ENCODE measurements at regions not wholly inside any gene's neighbourhood (a gene's known extent, or its start where the extent isn't known, plus 50 kb on each side); places are given as distances from the start of the nearest gene placed in this dataset.

DNA sequence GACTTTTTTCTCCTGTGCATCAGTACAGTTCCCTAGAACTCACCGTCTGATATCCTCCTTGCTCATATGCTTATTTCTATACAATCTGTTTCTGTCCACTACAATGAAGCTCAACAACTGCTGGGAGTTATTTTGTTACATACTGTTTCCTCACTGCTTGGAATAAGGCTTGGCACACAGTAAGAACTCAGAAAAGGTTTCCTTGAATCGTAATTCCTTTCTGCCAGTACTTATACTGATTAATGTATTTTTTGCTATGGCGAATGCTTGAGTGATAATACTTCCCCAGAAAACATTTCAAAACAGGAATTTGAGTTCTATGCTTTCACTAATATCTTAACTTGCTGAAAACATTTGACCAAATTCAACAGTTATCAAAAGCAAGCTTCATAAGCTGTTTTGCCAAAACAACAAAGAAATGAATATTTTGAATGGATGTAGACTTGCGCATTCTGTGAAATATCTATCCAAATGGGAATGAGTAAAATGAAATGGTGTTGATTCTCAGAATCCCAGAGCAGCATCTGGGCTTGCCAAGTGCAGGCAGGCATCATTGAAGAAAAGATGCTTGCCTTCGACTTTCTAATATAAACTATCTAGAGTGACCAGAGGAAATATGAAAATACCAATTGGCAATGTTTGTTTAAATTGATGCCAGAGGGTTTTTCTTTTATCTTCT lies 286.3 kb downstream of the RAP2B start:
- H3K4me3 ChIP-seq (ENCODE audit: low read depth in 1 of 3, low read length in 3 of 3), result no peak overlapping the region
- H3K27ac ChIP-seq (ENCODE audit: low read depth in 1 of 3, low read length in 2 of 3), result no peak overlapping the region
- no peaks in the 10 kb centered on the region for H3K36me3 ChIP-seq (ENCODE audit: control insufficient read depth in 3 of 3, insufficient read depth in 2 of 3, low read depth in 1 of 3, low read length in 3 of 3)
- H3K9me3 ChIP-seq (ENCODE audit: control insufficient read depth in 2 of 2, insufficient read depth in 1 of 2, low read depth in 1 of 2, low read length in 1 of 2), result peaks cover 0 to 2% of the 10 kb centered on the region in 2 donors
- no peaks in the 10 kb centered on the region for H3K27me3 ChIP-seq (ENCODE audit: control insufficient read depth in 3 of 3, insufficient read depth in 3 of 3, low read length in 3 of 3)
- no peak for FAIRE-seq
- no peak for DNase-seq
- no peaks in the 10 kb centered on the region for H3K4me1 ChIP-seq (ENCODE audit: control insufficient read depth in 3 of 3, insufficient read depth in 2 of 3, low read depth in 1 of 3, low read length in 2 of 3)
- WGBS, 3 donors, result 70 to 76% (median 70%) methylated on average over 5 of the region's 5 CpGs

- Histone ChIP-seq H3K9me3 (ENCODE audit: control insufficient read depth in 2 of 2, insufficient read depth in 1 of 2, low read depth in 1 of 2, low read length in 1 of 2) (no peaks in the 10 kb centered on the region), H3K27me3 (ENCODE audit: control insufficient read depth in 3 of 3, insufficient read depth in 3 of 3, low read length in 3 of 3) (no peaks in the 10 kb centered on the region), H3K36me3 (ENCODE audit: control insufficient read depth in 3 of 3, insufficient read depth in 2 of 3, low read depth in 1 of 3, low read length in 3 of 3) (no peaks in the 10 kb centered on the region), H3K27ac (ENCODE audit: low read depth in 1 of 3, low read length in 2 of 3) (no peak overlapping the region), H3K4me3 (ENCODE audit: low read depth in 1 of 3, low read length in 3 of 3) (no peak overlapping the region), H3K4me1 (ENCODE audit: control insufficient read depth in 3 of 3, insufficient read depth in 2 of 3, low read depth in 1 of 3, low read length in 2 of 3) (no peaks in the 10 kb centered on the region)
- DNase-seq, result no peak
- 68 to 82% (median 74%) methylated on average over 2 of the region's 2 CpGs for WGBS, 3 donors
- FAIRE-seq, result no peak
Observed at GRCh38 chr3:153456833-153457545, 295.0 kb downstream of the RAP2B start.

DNA sequence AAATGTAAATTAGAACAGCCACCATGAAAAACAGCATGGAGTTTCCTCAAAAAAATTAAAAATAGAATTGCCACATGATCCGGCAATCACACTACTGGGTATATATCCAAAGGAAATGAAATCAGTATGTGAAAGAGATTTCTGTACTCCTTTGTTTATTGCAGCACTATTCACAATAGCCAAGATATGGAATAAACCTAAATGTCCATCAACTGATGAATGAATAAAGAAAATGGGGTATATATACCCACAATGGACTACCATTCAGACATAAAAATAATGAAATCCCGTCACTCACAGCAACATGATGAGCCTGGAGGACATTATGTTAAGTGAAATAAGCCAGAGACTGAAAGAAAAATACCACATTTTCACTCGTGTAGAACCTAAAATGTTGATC lies 296.9 kb downstream of the RAP2B start:
- DNase-seq (no peak), FAIRE-seq (no peak)
- 63 to 65% (median 64%) methylated on average over 3 of the region's 3 CpGs for WGBS, 3 donors
- Histone ChIP-seq H3K9me3 (ENCODE audit: control insufficient read depth in 2 of 2, insufficient read depth in 1 of 2, low read depth in 1 of 2, low read length in 1 of 2) (no peaks in the 10 kb centered on the region), H3K4me1 (ENCODE audit: control insufficient read depth in 3 of 3, insufficient read depth in 2 of 3, low read depth in 1 of 3, low read length in 2 of 3) (no peaks in the 10 kb centered on the region), H3K27me3 (ENCODE audit: control insufficient read depth in 3 of 3, insufficient read depth in 3 of 3, low read length in 3 of 3) (no peaks in the 10 kb centered on the region), H3K36me3 (ENCODE audit: control insufficient read depth in 3 of 3, insufficient read depth in 2 of 3, low read depth in 1 of 3, low read length in 3 of 3) (no peaks in the 10 kb centered on the region), H3K4me3 (ENCODE audit: low read depth in 1 of 3, low read length in 3 of 3) (no peak overlapping the region), H3K27ac (ENCODE audit: low read depth in 1 of 3, low read length in 2 of 3) (no peak overlapping the region)

- H3K4me1 ChIP-seq (ENCODE audit: control insufficient read depth in 3 of 3, insufficient read depth in 2 of 3, low read depth in 1 of 3, low read length in 2 of 3), result no peaks in the 10 kb centered on the region
- DNase-seq (no peak), FAIRE-seq (no peak)
- 58 to 75% (median 70%) methylated on average over 1 of the region's 1 CpG for WGBS, 3 donors
- H3K27ac ChIP-seq (ENCODE audit: low read depth in 1 of 3, low read length in 2 of 3), result no peak overlapping the region
- H3K36me3 ChIP-seq (ENCODE audit: control insufficient read depth in 3 of 3, insufficient read depth in 2 of 3, low read depth in 1 of 3, low read length in 3 of 3), result no peaks in the 10 kb centered on the region
- H3K9me3 ChIP-seq (ENCODE audit: control insufficient read depth in 2 of 2, insufficient read depth in 1 of 2, low read depth in 1 of 2, low read length in 1 of 2), result no peaks in the 10 kb centered on the region
- H3K4me3 ChIP-seq (ENCODE audit: low read depth in 1 of 3, low read length in 3 of 3), result no peak overlapping the region
- H3K27me3 ChIP-seq (ENCODE audit: control insufficient read depth in 3 of 3, insufficient read depth in 3 of 3, low read length in 3 of 3), result no peaks in the 10 kb centered on the region
Observed at GRCh38 chr3:153462545-153462944, 300.5 kb downstream of the RAP2B start.

DNA sequence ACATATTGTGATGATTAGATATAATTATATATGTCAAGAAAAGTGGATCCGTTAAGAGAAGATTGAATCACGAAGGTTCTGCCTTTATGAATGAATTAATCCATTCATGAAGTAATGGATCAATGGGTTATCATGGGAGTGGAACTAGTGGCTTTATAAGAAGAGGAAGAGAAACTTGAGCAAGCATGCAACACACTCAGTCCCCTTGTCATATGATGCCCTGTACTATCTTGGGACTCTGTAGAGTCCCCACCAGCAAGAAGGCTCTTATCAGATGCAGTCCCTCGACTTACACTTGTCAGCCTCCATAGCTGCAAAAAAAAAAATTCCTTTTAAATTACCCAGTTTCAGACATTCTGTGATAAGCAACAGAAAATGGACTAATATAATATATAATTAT lies 301.9 kb downstream of the RAP2B start:
- H3K9me3 ChIP-seq (ENCODE audit: control insufficient read depth in 2 of 2, insufficient read depth in 1 of 2, low read depth in 1 of 2, low read length in 1 of 2), result no peaks in the 10 kb centered on the region
- H3K36me3 ChIP-seq (ENCODE audit: control insufficient read depth in 3 of 3, insufficient read depth in 2 of 3, low read depth in 1 of 3, low read length in 3 of 3), result no peaks in the 10 kb centered on the region
- DNase-seq (no peak), FAIRE-seq (no peak)
- no peaks in the 10 kb centered on the region for H3K27me3 ChIP-seq (ENCODE audit: control insufficient read depth in 3 of 3, insufficient read depth in 3 of 3, low read length in 3 of 3)
- H3K4me1 ChIP-seq (ENCODE audit: control insufficient read depth in 3 of 3, insufficient read depth in 2 of 3, low read depth in 1 of 3, low read length in 2 of 3), result no peaks in the 10 kb centered on the region
- H3K27ac ChIP-seq (ENCODE audit: low read depth in 1 of 3, low read length in 2 of 3), result no peak overlapping the region
- H3K4me3 ChIP-seq (ENCODE audit: low read depth in 1 of 3, low read length in 3 of 3), result no peak overlapping the region
- WGBS, 3 donors, result 68 to 75% (median 74%) methylated on average over 3 of the region's 3 CpGs

- Histone ChIP-seq H3K27ac (ENCODE audit: low read depth in 1 of 3, low read length in 2 of 3) (no peak overlapping the region), H3K27me3 (ENCODE audit: control insufficient read depth in 3 of 3, insufficient read depth in 3 of 3, low read length in 3 of 3) (no peaks in the 10 kb centered on the region), H3K36me3 (ENCODE audit: control insufficient read depth in 3 of 3, insufficient read depth in 2 of 3, low read depth in 1 of 3, low read length in 3 of 3) (no peaks in the 10 kb centered on the region), H3K9me3 (ENCODE audit: control insufficient read depth in 2 of 2, insufficient read depth in 1 of 2, low read depth in 1 of 2, low read length in 1 of 2) (peaks cover 0 to 3% of the 10 kb centered on the region in 2 donors), H3K4me1 (ENCODE audit: control insufficient read depth in 3 of 3, insufficient read depth in 2 of 3, low read depth in 1 of 3, low read length in 2 of 3) (no peaks in the 10 kb centered on the region), H3K4me3 (ENCODE audit: low read depth in 1 of 3, low read length in 3 of 3) (no peak overlapping the region)
- WGBS, 3 donors, result 91 to 98% (median 95%) methylated on average over 1 of the region's 1 CpG
- DNase-seq, result no peak
- no peak for FAIRE-seq
Observed at GRCh38 chr3:153469162-153469561, 307.1 kb downstream of the RAP2B start.

GRCh38 chr3:153484842-153485241 lies 322.8 kb downstream of the RAP2B start:
- no peaks in the 10 kb centered on the region for H3K36me3 ChIP-seq (ENCODE audit: control insufficient read depth in 3 of 3, insufficient read depth in 2 of 3, low read depth in 1 of 3, low read length in 3 of 3)
- no peak overlapping the region for H3K27ac ChIP-seq (ENCODE audit: low read depth in 1 of 3, low read length in 2 of 3)
- DNase-seq (no peak), FAIRE-seq (no peak)
- H3K9me3 ChIP-seq (ENCODE audit: control insufficient read depth in 2 of 2, insufficient read depth in 1 of 2, low read depth in 1 of 2, low read length in 1 of 2), result no peaks in the 10 kb centered on the region
- H3K4me1 ChIP-seq (ENCODE audit: control insufficient read depth in 3 of 3, insufficient read depth in 2 of 3, low read depth in 1 of 3, low read length in 2 of 3), result no peaks in the 10 kb centered on the region
- no peak overlapping the region for H3K4me3 ChIP-seq (ENCODE audit: low read depth in 1 of 3, low read length in 3 of 3)
- WGBS, 3 donors, result 58 to 63% (median 60%) methylated on average over 3 of the region's 3 CpGs
- no peaks in the 10 kb centered on the region for H3K27me3 ChIP-seq (ENCODE audit: control insufficient read depth in 3 of 3, insufficient read depth in 3 of 3, low read length in 3 of 3)

GRCh38 chr3:153495422-153495821 lies 333.4 kb downstream of the RAP2B start:
- no peaks in the 10 kb centered on the region for H3K4me1 ChIP-seq (ENCODE audit: control insufficient read depth in 3 of 3, insufficient read depth in 2 of 3, low read depth in 1 of 3, low read length in 2 of 3)
- FAIRE-seq (no peak), DNase-seq (no peak)
- H3K27me3 ChIP-seq (ENCODE audit: control insufficient read depth in 3 of 3, insufficient read depth in 3 of 3, low read length in 3 of 3), result no peaks in the 10 kb centered on the region
- no peaks in the 10 kb centered on the region for H3K36me3 ChIP-seq (ENCODE audit: control insufficient read depth in 3 of 3, insufficient read depth in 2 of 3, low read depth in 1 of 3, low read length in 3 of 3)
- no peak overlapping the region for H3K4me3 ChIP-seq (ENCODE audit: low read depth in 1 of 3, low read length in 3 of 3)
- no peak overlapping the region for H3K27ac ChIP-seq (ENCODE audit: low read depth in 1 of 3, low read length in 2 of 3)
- no peaks in the 10 kb centered on the region for H3K9me3 ChIP-seq (ENCODE audit: control insufficient read depth in 2 of 2, insufficient read depth in 1 of 2, low read depth in 1 of 2, low read length in 1 of 2)

DNA sequence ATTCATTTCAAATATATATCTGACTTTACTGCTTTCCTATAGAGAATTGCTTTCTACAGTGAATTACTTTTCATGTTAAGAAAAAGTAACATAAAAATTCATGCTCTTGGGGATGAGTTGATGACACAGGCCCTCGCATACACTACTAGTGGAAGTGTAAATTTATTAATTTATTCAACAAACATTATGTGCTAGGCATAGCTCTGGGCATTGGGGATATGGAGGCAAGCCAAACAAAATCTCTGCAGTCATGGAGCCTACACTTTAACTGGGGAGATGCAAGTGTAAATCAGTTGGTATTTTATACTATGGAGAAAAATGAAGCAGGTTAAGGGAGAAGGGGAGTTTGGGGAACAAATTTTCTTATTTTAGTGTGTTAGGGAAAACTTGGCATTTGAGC lies 340.7 kb downstream of the RAP2B start:
- no peaks in the 10 kb centered on the region for H3K36me3 ChIP-seq (ENCODE audit: control insufficient read depth in 3 of 3, insufficient read depth in 2 of 3, low read depth in 1 of 3, low read length in 3 of 3)
- WGBS, 3 donors, result 62 to 89% (median 83%) methylated on average over 1 of the region's 1 CpG
- no peak overlapping the region for H3K4me3 ChIP-seq (ENCODE audit: low read depth in 1 of 3, low read length in 3 of 3)
- DNase-seq, result no peak
- H3K27ac ChIP-seq (ENCODE audit: low read depth in 1 of 3, low read length in 2 of 3), result no peak overlapping the region
- no peaks in the 10 kb centered on the region for H3K4me1 ChIP-seq (ENCODE audit: control insufficient read depth in 3 of 3, insufficient read depth in 2 of 3, low read depth in 1 of 3, low read length in 2 of 3)
- no peaks in the 10 kb centered on the region for H3K27me3 ChIP-seq (ENCODE audit: control insufficient read depth in 3 of 3, insufficient read depth in 3 of 3, low read length in 3 of 3)
- no peaks in the 10 kb centered on the region for H3K9me3 ChIP-seq (ENCODE audit: control insufficient read depth in 2 of 2, insufficient read depth in 1 of 2, low read depth in 1 of 2, low read length in 1 of 2)
- FAIRE-seq, result no peak
